SK-N-MC (cell line): ENCODE measurements at regions not wholly inside any gene's neighbourhood (a gene's known extent, or its start where the extent isn't known, plus 50 kb on each side); places are given as distances from the start of the nearest gene placed in this dataset.

Source experiments
- EZH2 ChIP-seq: fragments of 200-600 bp; sonication (generic); IDR thresholded peaks from one replicate; pipeline ENCODE4 v1.6.1; 2017; ENCODE audit warnings: antibody characterized with exemption
- POLR2AphosphoS5 ChIP-seq: IDR thresholded peaks from 2 replicates; pipeline ENCODE4 v1.6.1; 2012; ENCODE audit warnings: mild to moderate bottlenecking, low read depth, low read length, borderline replicate concordance

DNA sequence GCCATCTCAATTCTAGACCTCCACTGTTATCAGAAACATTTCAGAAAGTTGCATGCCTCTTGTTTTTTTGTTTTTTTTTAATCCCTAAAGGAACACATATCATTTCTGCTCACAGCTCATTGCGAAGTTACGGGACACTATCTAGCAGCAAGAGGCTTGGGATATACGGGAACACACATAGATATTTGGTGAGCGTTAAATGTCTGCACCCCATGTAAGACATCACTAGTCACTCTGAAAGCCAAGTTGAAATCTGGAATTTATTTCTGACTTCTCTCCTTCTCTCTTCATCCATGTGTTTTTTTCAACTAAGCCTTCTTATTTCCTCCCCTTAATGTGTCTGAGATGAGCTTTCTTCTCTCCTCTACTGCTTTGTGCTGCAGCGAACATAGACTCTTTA is 683.7 kb downstream of the PDHA2 start:
- TF ChIP-seq EZH2, result no peak
- TF ChIP-seq POLR2AphosphoS5, result no peak
